Breast epithelium (tissue), 4 donors: ENCODE measurements at regions not wholly inside any gene's neighbourhood (a gene's known extent, or its start where the extent isn't known, plus 50 kb on each side); places are given as distances from the start of the nearest gene placed in this dataset.
"Not testable (repeated sequence)": the region's sequence is repeated elsewhere in the genome, so short reads cannot be mapped to it uniquely, and the experiment has no call there.

ENCODE experiments used
- DNase-seq, 2 donors: peaks; one replicate each; pipeline ENCODE4 v3.0.0-alpha.2; 2019; ENCODE audit warnings: low spot score in 2 of 2
- H3K27ac ChIP-seq, 2 donors: fragments of 200-600 bp; sonication (generic) in 1 of 2; one replicate each; pipeline ENCODE4 v1.5.1; 2016 to 2019; ENCODE audit warnings: mild to moderate bottlenecking in 1 of 2
- H3K27me3 ChIP-seq, 2 donors: fragments of 200-600 bp; sonication (generic) in 1 of 2; one replicate each; pipeline versions ENCODE4 v1.5.1 to v1.6.0; 2017 to 2019; ENCODE audit warnings: control low read depth in 1 of 2, mild to moderate bottlenecking in 1 of 2
- H3K36me3 ChIP-seq: fragments of 200-600 bp; one replicate; pipeline ENCODE4 v1.5.1; 2019
- H3K4me1 ChIP-seq, 2 donors: fragments of 200-600 bp; sonication (generic); one replicate each; pipeline ENCODE4 v1.5.1; 2016 to 2019; ENCODE audit warnings: control low read depth in 1 of 2
- H3K4me3 ChIP-seq, 3 donors: fragments of 200-600 bp; sonication (generic); 1 replicate in 2 of 3; 2 replicates in 1 of 3; pipeline ENCODE4 v1.5.1; 2016 to 2019; ENCODE audit warnings: mild to moderate bottlenecking in 3 of 3, moderate library complexity in 2 of 3
- H3K9me3 ChIP-seq, 2 donors: fragments of 200-600 bp; sonication (generic) in 1 of 2; one replicate each; pipeline ENCODE4 v1.5.1; 2016 to 2019; ENCODE audit warnings: control low read depth in 1 of 2
- CTCF ChIP-seq, 3 donors: fragments of 450-650 bp; IDR thresholded peaks; one replicate each; pipeline ENCODE4 v1.5.1; 2016 to 2017; ENCODE audit warnings: antibody characterized with exemption in 3 of 3, mild to moderate bottlenecking in 3 of 3, moderate library complexity in 3 of 3
- POLR2A ChIP-seq: fragments of 450-650 bp; IDR thresholded peaks from one replicate; pipeline ENCODE4 v1.6.1; 2016; ENCODE audit warnings: antibody characterized with exemption, mild to moderate bottlenecking, moderate library complexity
- POLR2AphosphoS5 ChIP-seq, 3 donors: sonication (generic); formaldehyde crosslinking; IDR thresholded peaks; one replicate each; pipeline ENCODE4 v1.6.1; 2017; ENCODE audit warnings: antibody characterized with exemption in 3 of 3
- intact Hi-C: fragments of 100-400 bp; cut with DNase I; formaldehyde crosslinking; loops from one replicate; pipeline ENCODE4 v1.15.1; 2023; ENCODE audit warnings: low total_unique reads

- H3K27ac ChIP-seq = no peak overlapping the region
- no peaks in the 10 kb centered on the region for H3K36me3 ChIP-seq
- H3K4me1 ChIP-seq = no peaks in the 10 kb centered on the region
- no peak overlapping the region for H3K4me3 ChIP-seq
- DNase-seq = no peak
- intact Hi-C loops = no loop called here
- no peak for TF ChIP-seq POLR2A
- no peak for TF ChIP-seq POLR2AphosphoS5 (IDR thresholded peaks at IDR 0.05)
- TF ChIP-seq CTCF (IDR thresholded peaks at IDR 0.05) = no peak
- no peaks in the 10 kb centered on the region for H3K9me3 ChIP-seq
- no peaks in the 10 kb centered on the region for H3K27me3 ChIP-seq
These were observed 1206.3 kb downstream of the OTOL1 start for GRCh38 chr3:162702768-162703385.

GRCh38 chr3:162704238-162704637 lies 1207.6 kb downstream of the OTOL1 start:
- DNase-seq = no peak
- Histone ChIP-seq H3K4me3 (no peak overlapping the region), H3K27ac (no peak overlapping the region), H3K9me3 (no peaks in the 10 kb centered on the region), H3K36me3 (no peaks in the 10 kb centered on the region), H3K4me1 (no peaks in the 10 kb centered on the region), H3K27me3 (no peaks in the 10 kb centered on the region)
- no peak for TF ChIP-seq POLR2A
- no peak for TF ChIP-seq CTCF (IDR thresholded peaks at IDR 0.05)
- TF ChIP-seq POLR2AphosphoS5 (IDR thresholded peaks at IDR 0.05) = no peak
- intact Hi-C loops = no loop called here

- intact Hi-C loops = loop anchor here (5.0 kb wide), 1 partner anchor 213 kb away; no protein-coding TSS in a partner anchor
- Histone ChIP-seq H3K4me3 (no peak overlapping the region), H3K4me1 (no peaks in the 10 kb centered on the region), H3K27me3 (no peaks in the 10 kb centered on the region), H3K36me3 (no peaks in the 10 kb centered on the region), H3K9me3 (no peaks in the 10 kb centered on the region), H3K27ac (no peak overlapping the region)
- DNase-seq = no peak
- TF ChIP-seq CTCF (IDR thresholded peaks at IDR 0.05) = no peak
- no peak for TF ChIP-seq POLR2AphosphoS5 (IDR thresholded peaks at IDR 0.05)
- no peak for TF ChIP-seq POLR2A
These were observed 1208.3 kb downstream of the OTOL1 start for GRCh38 chr3:162704799-162705385.

GRCh38 chr3:162708394-162708793 lies 1211.8 kb downstream of the OTOL1 start:
- H3K4me1 ChIP-seq, H3K36me3 ChIP-seq, H3K4me3 ChIP-seq, DNase-seq, H3K27me3 ChIP-seq, H3K9me3 ChIP-seq, H3K27ac ChIP-seq: not testable (repeated sequence)
- intact Hi-C loops = loop anchor here (5.0 kb wide), 1 partner anchor 216 kb away; no protein-coding TSS in a partner anchor

- H3K4me1 ChIP-seq, H3K4me3 ChIP-seq, H3K27me3 ChIP-seq, H3K27ac ChIP-seq, H3K36me3 ChIP-seq, H3K9me3 ChIP-seq, DNase-seq: not testable (repeated sequence)
- intact Hi-C loops = loop anchor here (5.0 kb wide), 1 partner anchor 217 kb away; no protein-coding TSS in a partner anchor
These were observed 1212.5 kb downstream of the OTOL1 start for GRCh38 chr3:162708942-162709706.
